ENCODE measurements at regions not wholly inside any gene's neighbourhood (a gene's known extent, or its start where the extent isn't known, plus 50 kb on each side); places are given as distances from the start of the nearest gene placed in this dataset.

- TF ChIP-seq ZNF274 (IDR thresholded peaks at IDR 0.05; ENCODE audit: low read depth, low read length) (no peak), SUZ12 (IDR thresholded peaks at IDR 0.05; ENCODE audit: extremely low read depth, insufficient read depth, insufficient read length) (no peak)
Measured at GRCh38 chr9:90538566-90538965, 104.1 kb downstream of the DIRAS2 start.
